ENCODE measurements at regions not wholly inside any gene's neighbourhood (a gene's known extent, or its start where the extent isn't known, plus 50 kb on each side); places are given as distances from the start of the nearest gene placed in this dataset.

DNA sequence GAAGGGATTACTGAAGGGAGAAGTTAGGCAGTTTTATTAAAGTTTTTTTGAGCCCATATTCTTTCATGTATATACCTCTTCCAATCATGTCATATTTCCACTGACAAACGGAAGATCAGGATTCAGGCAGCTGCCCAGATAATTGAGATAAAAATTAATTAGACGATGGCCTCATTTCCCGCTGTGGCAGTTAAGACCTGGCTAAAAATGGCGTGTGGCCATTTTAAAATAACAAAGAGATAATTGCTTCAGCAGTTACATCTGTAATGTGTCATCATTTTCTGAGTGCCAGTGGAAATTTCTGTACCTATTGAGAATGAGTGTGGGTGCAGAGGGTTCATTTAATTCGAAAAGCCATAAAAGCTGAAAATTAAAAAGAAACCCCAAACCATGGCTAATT is 215.1 kb downstream of the STK31 start:
- Histone ChIP-seq H3K4me2 (ENCODE audit: low read depth, low read length) (no peak overlapping the region), H3K36me3 (ENCODE audit: control insufficient read depth, insufficient read depth, low read length) (no peaks in the 10 kb centered on the region), H3K4ac (ENCODE audit: low read depth, low read length) (no peak overlapping the region), H3K56ac (ENCODE audit: extremely low read depth, insufficient read depth, low read length) (no peak overlapping the region), H4K91ac (ENCODE audit: insufficient read depth, low read depth, low read length) (no peak overlapping the region), H3K9ac (ENCODE audit: low read depth, low read length) (no peak overlapping the region), H4K5ac (ENCODE audit: low read depth, low read length) (no peak overlapping the region), H3K9me1 (ENCODE audit: insufficient read depth, low read length) (no peaks in the 10 kb centered on the region), H2BK5ac (ENCODE audit: low read depth, low read length, poor library complexity, severe bottlenecking) (no peak overlapping the region), H2AFZ (replicated peaks; ENCODE audit: low read length, poor library complexity) (no peak overlapping the region), H2BK15ac (ENCODE audit: low read depth, low read length) (no peak overlapping the region), H3K79me1 (ENCODE audit: low read depth in 1 of 2, low read length in 2 of 2) (no peaks in the 10 kb centered on the region), H3K18ac (ENCODE audit: low read depth, low read length) (no peak overlapping the region), H2BK20ac (ENCODE audit: low read depth, low read length) (no peak overlapping the region), H3K9me3 (ENCODE audit: control insufficient read depth, insufficient read depth, low read length) (no peaks in the 10 kb centered on the region), H2AK5ac (ENCODE audit: low read depth, low read length) (no peak overlapping the region), H3K4me3 (ENCODE audit: insufficient read depth, low read depth, low read length) (no peak overlapping the region), H3K14ac (replicated peaks; ENCODE audit: low read depth, low read length) (no peak overlapping the region), H3K27me3 (ENCODE audit: control insufficient read depth, insufficient read depth, low read length) (no peaks in the 10 kb centered on the region), H3K23ac (ENCODE audit: low read depth, low read length) (no peak overlapping the region), H4K20me1 (ENCODE audit: insufficient read depth, low read length) (no peaks in the 10 kb centered on the region), H2BK120ac (ENCODE audit: low read depth, low read length) (no peak overlapping the region), H3K27ac (ENCODE audit: insufficient read depth, low read length) (no peak overlapping the region), H3K4me1 (ENCODE audit: control insufficient read depth, insufficient read depth, low read length) (no peaks in the 10 kb centered on the region), H4K8ac (ENCODE audit: low read depth in 2 of 2, low read length in 2 of 2) (no peak overlapping the region), H2AK9ac (replicated peaks; ENCODE audit: low read depth, low read length, poor library complexity) (no peak overlapping the region)
- intact Hi-C loops (cut with micrococcal nuclease): no loop called here
- TF ChIP-seq NFE2L2 (IDR thresholded peaks at IDR 0.05; ENCODE audit: low read depth, low read length) (no peak), MXI1 (IDR thresholded peaks at IDR 0.05; ENCODE audit: borderline replicate concordance, low read depth, low read length) (no peak), SMC3 (IDR thresholded peaks at IDR 0.05; ENCODE audit: low read depth, low read length) (no peak), MAFK (IDR thresholded peaks at IDR 0.05; ENCODE audit: low read depth, low read length) (no peak), CTCF (conservative IDR thresholded peaks at IDR 0.05; ENCODE audit: low read depth, low read length) (no peak), BHLHE40 (IDR thresholded peaks at IDR 0.05; ENCODE audit: low read depth, low read length) (no peak), POLR2A (IDR thresholded peaks at IDR 0.05; ENCODE audit: low read depth, low read length) (no peak), MAZ (IDR thresholded peaks at IDR 0.05; ENCODE audit: borderline replicate concordance, low read depth, low read length) (no peak), RCOR1 (IDR thresholded peaks at IDR 0.05; ENCODE audit: insufficient replicate concordance, low read length) (no peak), RFX5 (IDR thresholded peaks at IDR 0.05; ENCODE audit: low read depth, low read length) (no peak)
- TF ChIP-seq, protein P1, sequence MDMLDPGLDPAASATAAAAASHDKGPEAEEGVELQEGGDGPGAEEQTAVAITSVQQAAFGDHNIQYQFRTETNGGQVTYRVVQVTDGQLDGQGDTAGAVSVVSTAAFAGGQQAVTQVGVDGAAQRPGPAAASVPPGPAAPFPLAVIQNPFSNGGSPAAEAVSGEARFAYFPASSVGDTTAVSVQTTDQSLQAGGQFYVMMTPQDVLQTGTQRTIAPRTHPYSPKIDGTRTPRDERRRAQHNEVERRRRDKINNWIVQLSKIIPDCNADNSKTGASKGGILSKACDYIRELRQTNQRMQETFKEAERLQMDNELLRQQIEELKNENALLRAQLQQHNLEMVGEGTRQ (IDR thresholded peaks at IDR 0.05; ENCODE audit: low read depth, low read length): no peak
- TF ChIP-seq, protein P2, sequence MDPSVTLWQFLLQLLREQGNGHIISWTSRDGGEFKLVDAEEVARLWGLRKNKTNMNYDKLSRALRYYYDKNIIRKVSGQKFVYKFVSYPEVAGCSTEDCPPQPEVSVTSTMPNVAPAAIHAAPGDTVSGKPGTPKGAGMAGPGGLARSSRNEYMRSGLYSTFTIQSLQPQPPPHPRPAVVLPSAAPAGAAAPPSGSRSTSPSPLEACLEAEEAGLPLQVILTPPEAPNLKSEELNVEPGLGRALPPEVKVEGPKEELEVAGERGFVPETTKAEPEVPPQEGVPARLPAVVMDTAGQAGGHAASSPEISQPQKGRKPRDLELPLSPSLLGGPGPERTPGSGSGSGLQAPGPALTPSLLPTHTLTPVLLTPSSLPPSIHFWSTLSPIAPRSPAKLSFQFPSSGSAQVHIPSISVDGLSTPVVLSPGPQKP (IDR thresholded peaks at IDR 0.05; ENCODE audit: borderline replicate concordance, low read depth, low read length): no peak
- DNase-seq (no peak), ATAC-seq (ENCODE audit: low read depth) (no peak)
- 60% methylated on average over 2 of the region's 5 CpGs; no CpG with 5 or more reads in 1 of the 2 experiments for WGBS, 2 experiments (ENCODE audit: extremely low coverage in 2 of 2, insufficient read length in 1 of 2)
- POLR2A ChIA-PET (ENCODE audit: unreplicated experiment): no interaction called here
- dilution Hi-C loops (cut with HindIII; ENCODE audit: low sequenced_read_pairs, unreplicated experiment): no loop called here
- in situ Hi-C loops (cut with MboI; ENCODE audit: low sequenced_read_pairs): loop anchor here (25.0 kb wide), 1 partner anchor 737 kb away; no protein-coding TSS in a partner anchor
- BruUV-seq (replicated peaks): no TSS peak
- CTCF ChIA-PET: interaction anchor here (1.4 kb wide), 1 partner anchor 14 kb away, joined by 4 read pairs; no protein-coding TSS in a partner anchor

Data from IMR-90 (cell line).